ENCODE measurements at regions not wholly inside any gene's neighbourhood (a gene's known extent, or its start where the extent isn't known, plus 50 kb on each side); places are given as distances from the start of the nearest gene placed in this dataset.

DNA sequence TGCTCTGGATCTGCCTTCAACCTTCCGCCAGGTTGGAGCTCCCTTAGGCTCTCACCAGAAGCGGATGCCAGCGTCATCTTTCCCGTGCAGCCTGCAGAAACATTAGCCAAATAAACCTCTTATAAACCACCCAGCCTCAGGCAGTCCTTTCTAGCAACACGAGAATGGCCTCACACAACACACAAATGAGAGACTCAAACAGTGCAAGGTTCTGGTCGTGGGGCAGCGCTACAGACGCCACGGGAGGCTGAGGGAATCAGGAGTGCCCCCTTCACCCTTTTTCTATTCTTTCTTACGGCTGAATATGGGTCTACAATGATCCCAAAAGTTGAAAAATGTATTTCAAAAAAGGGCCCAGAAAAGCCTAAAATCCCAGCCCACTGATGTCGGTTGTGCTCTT, 96.4 kb downstream of the FOXL3 start:
- BruUV-seq (replicated peaks) = no TSS peak

More for the DNA sequence above, 96.4 kb downstream of the FOXL3 start:
- H3K9me3 ChIP-seq (ENCODE audit: control insufficient read depth in 1 of 2, insufficient read depth in 1 of 2, low read depth in 1 of 2, low read length in 2 of 2) = peaks cover 6% of the 10 kb centered on the region in 2 experiments; a peak in 2 of 4 replicates
- H3K4me1 ChIP-seq (ENCODE audit: control insufficient read depth in 1 of 2, insufficient read depth in 2 of 2, low read length in 2 of 2) = no peaks in the 10 kb centered on the region
- ChIA-PET CTCF (no interaction called here), POLR2A (no interaction called here), RAD21 (ENCODE audit: low non-redundant PET in 1 of 2, low total read pairs in 2 of 2, uncharacterized antibody in 2 of 2, unreplicated experiment in 2 of 2) (no interaction called here)
- no peak overlapping the region for H3K4me3 ChIP-seq (replicated peaks in 1 of 2; ENCODE audit: low read depth in 1 of 2, low read length in 2 of 2)
- intact Hi-C loops (cut with micrococcal nuclease) = no loop called here
- no peak for DNase-seq (ENCODE audit: low read depth, low spot score)
- H3K27ac ChIP-seq (ENCODE audit: low read depth, low read length) = no peak overlapping the region
- H4K20me1 ChIP-seq (ENCODE audit: insufficient read depth) = no peaks in the 10 kb centered on the region
- no peaks in the 10 kb centered on the region for H3K9me2 ChIP-seq (ENCODE audit: insufficient read depth)
- no peak overlapping the region for H3K9ac ChIP-seq (ENCODE audit: low read length)
- H2AFZ ChIP-seq (ENCODE audit: low read depth, low read length, poor library complexity, severe bottlenecking) = no peak overlapping the region
- no peaks in the 10 kb centered on the region for H3K36me3 ChIP-seq (ENCODE audit: control insufficient read depth in 1 of 2, insufficient read depth in 2 of 2, low read length in 2 of 2)
- H3K79me2 ChIP-seq (ENCODE audit: insufficient read depth, low read length) = no peaks in the 10 kb centered on the region
- TF ChIP-seq CBX3 (IDR thresholded peaks at IDR 0.05; ENCODE audit: low read depth) (no peak), EGR1 (IDR thresholded peaks at IDR 0.05; ENCODE audit: low read depth) (no peak), SP1 (IDR thresholded peaks at IDR 0.05; ENCODE audit: low read depth) (no peak), EZH2phosphoT487 (IDR thresholded peaks at IDR 0.05; ENCODE audit: borderline replicate concordance) (no peak), SRF (IDR thresholded peaks at IDR 0.05; ENCODE audit: low read depth) (no peak), EZH2 (IDR thresholded peaks at IDR 0.05) (no peak), CTCF (IDR thresholded peaks at IDR 0.05 in 2 of 3, conservative IDR thresholded peaks at IDR 0.05 in 1 of 3; ENCODE audit: borderline replicate concordance in 1 of 3, insufficient read depth in 1 of 3, low read depth in 2 of 3, low read length in 2 of 3) (no peak), RAD21 (IDR thresholded peaks at IDR 0.05; ENCODE audit: low read depth) (no peak), YY1 (IDR thresholded peaks at IDR 0.05; ENCODE audit: extremely low read depth, insufficient replicate concordance, low read depth, low read length) (no peak), TCF7L2 (IDR thresholded peaks at IDR 0.05; ENCODE audit: borderline replicate concordance, extremely low read depth, insufficient read depth, insufficient read length) (no peak), ZNF274 (IDR thresholded peaks at IDR 0.05; ENCODE audit: low read depth, low read length) (no peak), SIN3A (IDR thresholded peaks at IDR 0.05; ENCODE audit: low read depth) (no peak), FOSL1 (IDR thresholded peaks at IDR 0.05; ENCODE audit: low read depth) (no peak)
- TF ChIP-seq, protein P1, sequence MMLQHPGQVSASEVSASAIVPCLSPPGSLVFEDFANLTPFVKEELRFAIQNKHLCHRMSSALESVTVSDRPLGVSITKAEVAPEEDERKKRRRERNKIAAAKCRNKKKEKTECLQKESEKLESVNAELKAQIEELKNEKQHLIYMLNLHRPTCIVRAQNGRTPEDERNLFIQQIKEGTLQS (IDR thresholded peaks at IDR 0.05) = no peak
- TF ChIP-seq, protein P2, sequence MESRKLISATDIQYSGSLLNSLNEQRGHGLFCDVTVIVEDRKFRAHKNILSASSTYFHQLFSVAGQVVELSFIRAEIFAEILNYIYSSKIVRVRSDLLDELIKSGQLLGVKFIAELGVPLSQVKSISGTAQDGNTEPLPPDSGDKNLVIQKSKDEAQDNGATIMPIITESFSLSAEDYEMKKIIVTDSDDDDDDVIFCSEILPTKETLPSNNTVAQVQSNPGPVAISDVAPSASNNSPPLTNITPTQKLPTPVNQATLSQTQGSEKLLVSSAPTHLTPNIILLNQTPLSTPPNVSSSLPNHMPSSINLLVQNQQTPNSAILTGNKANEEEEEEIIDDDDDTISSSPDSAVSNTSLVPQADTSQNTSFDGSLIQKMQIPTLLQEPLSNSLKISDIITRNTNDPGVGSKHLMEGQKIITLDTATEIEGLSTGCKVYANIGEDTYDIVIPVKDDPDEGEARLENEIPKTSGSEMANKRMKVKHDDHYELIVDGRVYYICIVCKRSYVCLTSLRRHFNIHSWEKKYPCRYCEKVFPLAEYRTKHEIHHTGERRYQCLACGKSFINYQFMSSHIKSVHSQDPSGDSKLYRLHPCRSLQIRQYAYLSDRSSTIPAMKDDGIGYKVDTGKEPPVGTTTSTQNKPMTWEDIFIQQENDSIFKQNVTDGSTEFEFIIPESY (IDR thresholded peaks at IDR 0.05; ENCODE audit: extremely low read depth, insufficient replicate concordance, low read length) = no peak
- no peak for ATAC-seq
- no peak overlapping the region for H3K4me2 ChIP-seq (ENCODE audit: low read length)
- no peaks in the 10 kb centered on the region for H3K27me3 ChIP-seq (ENCODE audit: insufficient read depth, low read length)
